GM12878 (cell line): ENCODE measurements at regions not wholly inside any gene's neighbourhood (a gene's known extent, or its start where the extent isn't known, plus 50 kb on each side); places are given as distances from the start of the nearest gene placed in this dataset.

ENCODE experiments used
- ATAC-seq: fragments of 200-7000 bp; cut with Tn5 transposase; 3 replicates; pipeline ENCODE4 v1.9.1; 2020; ENCODE audit warnings: mild to moderate bottlenecking, moderate library complexity
- BruUV-seq: library from RNA; stranded (reverse); fragments of 400-500 nt; replicated peaks from 2 replicates; lab custom pipeline; 2021; lab: Mats Ljungman, UMichigan
- CTCF ChIA-PET: fragments of 300-600 bp; sonication (Branson Sonifier 250); formaldehyde crosslinking; extraction: SDS; loops from one replicate; lab custom pipeline; 2021; ENCODE audit warnings: inconsistent platforms; lab: Yijun Ruan, JAX
- POLR2A ChIA-PET: fragments of 350-600 bp; formaldehyde crosslinking; extraction: SDS; loops from one replicate; lab custom pipeline; 2021; ENCODE audit warnings: inconsistent platforms; lab: Charles Lee
- RAD21 ChIA-PET: fragments of 300-600 bp; sonication (Branson Sonifier 250); formaldehyde crosslinking; loops from one replicate; lab custom pipeline; 2023; ENCODE audit warnings: antibody characterized with exemption; ENCODE audit not compliant: unreplicated experiment; lab: Charles Lee
- SMC1A ChIA-PET: fragments of 300-600 bp; sonication (Branson Sonifier 250); formaldehyde crosslinking; loops from one replicate; lab custom pipeline; 2023; ENCODE audit not compliant: unreplicated experiment, uncharacterized antibody; lab: Charles Lee
- DNase-seq: peaks from one replicate; pipeline ENCODE4 v3.0.0-alpha.2; 2011; ENCODE audit warnings: low read depth, low spot score
- FAIRE-seq: peaks from 3 replicates; lab custom pipeline; 2011; peaks lifted over from hg19 to GRCh38; lab: Jason Lieb, UNC
- H2AFZ ChIP-seq: 2 replicates; pipeline ENCODE4 v1.6.0; 2011; ENCODE audit warnings: low read depth, low read length, control low read depth; ENCODE audit not compliant: control insufficient read depth
- H3K27ac ChIP-seq: 2 replicates; pipeline ENCODE4 v1.5.1; 2011; ENCODE audit warnings: control low read depth; ENCODE audit not compliant: control insufficient read depth, insufficient read depth
- H3K27me3 ChIP-seq, 2 experiments: replicated peaks in 1 of 2; 2 replicates each; pipeline versions ENCODE4 v1.6.0 to v1.6.1; 2011; ENCODE audit warnings: low read length in 1 of 2; ENCODE audit not compliant: control insufficient read depth in 2 of 2, insufficient read depth in 2 of 2
- H3K36me3 ChIP-seq, 2 experiments: 2 replicates each; pipeline ENCODE4 v1.5.1; 2011; ENCODE audit warnings: low read length in 1 of 2; ENCODE audit not compliant: control insufficient read depth in 2 of 2, insufficient read depth in 2 of 2
- H3K4me1 ChIP-seq: 2 replicates; pipeline ENCODE4 v1.6.1; 2011; ENCODE audit warnings: mild to moderate bottlenecking, low read length, moderate library complexity, mixed read lengths; ENCODE audit not compliant: control insufficient read depth, insufficient read depth
- H3K4me2 ChIP-seq: 2 replicates; pipeline ENCODE4 v1.6.0; 2011; ENCODE audit warnings: control low read depth; ENCODE audit not compliant: control insufficient read depth, insufficient read depth
- H3K4me3 ChIP-seq: fragments of 200-600 bp; sonication (generic); 2 replicates; pipeline ENCODE4 v1.5.1; 2016
- H3K79me2 ChIP-seq: 2 replicates; pipeline ENCODE4 v1.6.0; 2011; ENCODE audit warnings: low read length; ENCODE audit not compliant: control insufficient read depth, insufficient read depth
- H3K9ac ChIP-seq: 2 replicates; pipeline ENCODE4 v1.8.0; 2011; ENCODE audit warnings: low read length, control low read depth, mixed read lengths; ENCODE audit not compliant: control insufficient read depth, insufficient read depth
- H3K9me3 ChIP-seq: replicated peaks from 3 replicates; pipeline ENCODE4 v1.5.1; 2011; ENCODE audit warnings: mild to moderate bottlenecking, low read length; ENCODE audit not compliant: control insufficient read depth, insufficient read depth
- H4K20me1 ChIP-seq: 2 replicates; pipeline ENCODE4 v1.6.0; 2011; ENCODE audit not compliant: control insufficient read depth, insufficient read depth
- CEBPZ ChIP-seq: fragments of 150-350 bp; IDR thresholded peaks from 2 replicates; pipeline ENCODE4 v1.6.1; 2016; ENCODE audit warnings: low read depth, low read length
- ETV6 ChIP-seq, 2 experiments: fragments of 450-650 bp in 1 of 2; IDR thresholded peaks in 1 of 2; conservative IDR thresholded peaks in 1 of 2; 2 replicates each; pipeline ENCODE4 v1.6.1; 2014; ENCODE audit warnings: antibody characterized with exemption in 1 of 2, borderline replicate concordance in 1 of 2, low read depth in 1 of 2, mild to moderate bottlenecking in 1 of 2, moderate library complexity in 1 of 2
- MTA3 ChIP-seq: IDR thresholded peaks from 2 replicates; pipeline ENCODE4 v1.6.1; 2012; ENCODE audit warnings: low read length, inconsistent platforms, borderline replicate concordance
- POLR2A ChIP-seq: IDR thresholded peaks from 2 replicates; pipeline ENCODE4 v1.6.1; 2011; ENCODE audit warnings: low read depth, mild to moderate bottlenecking, low read length
- POLR2AphosphoS2 ChIP-seq: IDR thresholded peaks from 2 replicates; pipeline ENCODE4 v1.6.1; 2011; ENCODE audit warnings: low read depth, mild to moderate bottlenecking, low read length, improper control_type of control experiment, moderate library complexity
- SUZ12 ChIP-seq: fragments of 200-600 bp; sonication (generic); IDR thresholded peaks from one replicate; pipeline ENCODE4 v1.6.1; 2018; ENCODE audit warnings: antibody characterized with exemption, mild to moderate bottlenecking; ENCODE audit not compliant: unreplicated experiment
- ZZZ3 ChIP-seq: IDR thresholded peaks from 2 replicates; pipeline ENCODE4 v1.6.1; 2011; ENCODE audit warnings: low read depth; ENCODE audit not compliant: control insufficient read depth, insufficient read length
- WGBS: methylation state at CpG from one replicate; pipeline ENCODE4 v1.1.6; 2016; ENCODE audit warnings: low lambda C conversion rate; ENCODE audit not compliant: insufficient replicate concordance, insufficient coverage; ENCODE audit errors: missing lambda C conversion rate; 5-methylcytosine and 5-hydroxymethylcytosine counted together
- in situ Hi-C: fragments of 300-500 bp; cut with MboI; formaldehyde crosslinking; loops from 9 replicates; pipeline ENCODE4 v1.14.3; 2018; ENCODE audit warnings: mixed read lengths
- intact Hi-C: fragments of 100-400 bp; cut with micrococcal nuclease; formaldehyde crosslinking; loops from one replicate; pipeline ENCODE4 v1.14.2; 2022; ENCODE audit not compliant: unreplicated experiment
- TF ChIP-seq, protein P1 (sequence below): IDR thresholded peaks from 2 replicates; pipeline ENCODE4 v1.6.1; 2011; ENCODE audit warnings: borderline replicate concordance, low read depth, mild to moderate bottlenecking, moderate library complexity, low read length; ENCODE audit not compliant: insufficient read depth, poor library complexity, severe bottlenecking
- TF ChIP-seq, protein P2 (sequence below): IDR thresholded peaks from 2 replicates; pipeline ENCODE4 v1.6.1; 2012; ENCODE audit warnings: mild to moderate bottlenecking, low read depth, low read length
- TF ChIP-seq, protein P3 (sequence below): IDR thresholded peaks from 2 replicates; pipeline ENCODE4 v1.6.1; 2011; ENCODE audit warnings: mild to moderate bottlenecking, low read depth, low read length, moderate library complexity; ENCODE audit not compliant: insufficient replicate concordance

- TF ChIP-seq CEBPZ (no peak), POLR2AphosphoS2 (no peak)
Observed at GRCh38 chr6:105936972-105937371, 149.2 kb upstream of the PRDM1 start (continued).

DNA sequence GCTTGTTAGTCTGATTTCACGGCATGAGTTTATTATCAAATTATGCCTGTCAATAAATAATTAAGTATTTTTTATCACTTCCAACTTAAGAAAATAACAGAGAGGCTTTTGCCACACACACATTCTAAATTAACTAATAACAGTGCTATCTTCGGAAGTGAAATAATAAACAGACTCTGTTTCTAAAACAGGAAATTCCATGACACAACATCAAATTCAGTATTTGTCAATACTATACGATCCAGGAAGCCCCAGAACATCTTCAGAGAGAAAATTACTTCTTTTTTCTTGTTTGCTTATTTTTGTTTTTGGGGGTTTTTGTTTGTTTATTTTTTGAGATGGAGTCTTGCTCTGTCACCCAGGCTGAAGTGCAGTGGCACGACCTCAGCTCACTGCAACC is 150.7 kb upstream of the PRDM1 start:
- CTCF ChIA-PET = interaction anchor here (1.4 kb wide), 1 partner anchor 43 kb away, joined by 3 read pairs; no protein-coding TSS in a partner anchor

More for the DNA sequence above, 150.7 kb upstream of the PRDM1 start:
- ChIA-PET SMC1A (no interaction called here), RAD21 (no interaction called here), POLR2A (no interaction called here)
- BruUV-seq = no TSS peak
- Histone ChIP-seq H3K27ac (no peak overlapping the region), H3K27me3 (peaks cover 0 to 1% of the 10 kb centered on the region in 2 experiments; a peak in 2 of 4 replicates), H3K4me1 (no peaks in the 10 kb centered on the region), H4K20me1 (no peaks in the 10 kb centered on the region), H3K79me2 (no peaks in the 10 kb centered on the region), H2AFZ (no peak overlapping the region), H3K9me3 (no peaks in the 10 kb centered on the region), H3K4me3 (no peak overlapping the region), H3K4me2 (no peak overlapping the region), H3K36me3 (no peaks in the 10 kb centered on the region), H3K9ac (no peak overlapping the region)
- intact Hi-C loops = no loop called here
- 23% methylated on average over 4 of the region's 4 CpGs for WGBS
- in situ Hi-C loops = no loop called here
- no peak for ATAC-seq
- no peak for FAIRE-seq
- TF ChIP-seq MTA3 (no peak), SUZ12 (no peak), ETV6 (conservative IDR thresholded peaks at IDR 0.05 in 1 of 2, IDR thresholded peaks at IDR 0.05 in 1 of 2; ENCODE audit: borderline replicate concordance in 1 of 2, low read depth in 1 of 2) (no peak), ZZZ3 (no peak), POLR2A (no peak)
- TF ChIP-seq, protein P1, sequence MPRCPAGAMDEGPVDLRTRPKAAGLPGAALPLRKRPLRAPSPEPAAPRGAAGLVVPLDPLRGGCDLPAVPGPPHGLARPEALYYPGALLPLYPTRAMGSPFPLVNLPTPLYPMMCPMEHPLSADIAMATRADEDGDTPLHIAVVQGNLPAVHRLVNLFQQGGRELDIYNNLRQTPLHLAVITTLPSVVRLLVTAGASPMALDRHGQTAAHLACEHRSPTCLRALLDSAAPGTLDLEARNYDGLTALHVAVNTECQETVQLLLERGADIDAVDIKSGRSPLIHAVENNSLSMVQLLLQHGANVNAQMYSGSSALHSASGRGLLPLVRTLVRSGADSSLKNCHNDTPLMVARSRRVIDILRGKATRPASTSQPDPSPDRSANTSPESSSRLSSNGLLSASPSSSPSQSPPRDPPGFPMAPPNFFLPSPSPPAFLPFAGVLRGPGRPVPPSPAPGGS = no peak
- TF ChIP-seq, protein P2, sequence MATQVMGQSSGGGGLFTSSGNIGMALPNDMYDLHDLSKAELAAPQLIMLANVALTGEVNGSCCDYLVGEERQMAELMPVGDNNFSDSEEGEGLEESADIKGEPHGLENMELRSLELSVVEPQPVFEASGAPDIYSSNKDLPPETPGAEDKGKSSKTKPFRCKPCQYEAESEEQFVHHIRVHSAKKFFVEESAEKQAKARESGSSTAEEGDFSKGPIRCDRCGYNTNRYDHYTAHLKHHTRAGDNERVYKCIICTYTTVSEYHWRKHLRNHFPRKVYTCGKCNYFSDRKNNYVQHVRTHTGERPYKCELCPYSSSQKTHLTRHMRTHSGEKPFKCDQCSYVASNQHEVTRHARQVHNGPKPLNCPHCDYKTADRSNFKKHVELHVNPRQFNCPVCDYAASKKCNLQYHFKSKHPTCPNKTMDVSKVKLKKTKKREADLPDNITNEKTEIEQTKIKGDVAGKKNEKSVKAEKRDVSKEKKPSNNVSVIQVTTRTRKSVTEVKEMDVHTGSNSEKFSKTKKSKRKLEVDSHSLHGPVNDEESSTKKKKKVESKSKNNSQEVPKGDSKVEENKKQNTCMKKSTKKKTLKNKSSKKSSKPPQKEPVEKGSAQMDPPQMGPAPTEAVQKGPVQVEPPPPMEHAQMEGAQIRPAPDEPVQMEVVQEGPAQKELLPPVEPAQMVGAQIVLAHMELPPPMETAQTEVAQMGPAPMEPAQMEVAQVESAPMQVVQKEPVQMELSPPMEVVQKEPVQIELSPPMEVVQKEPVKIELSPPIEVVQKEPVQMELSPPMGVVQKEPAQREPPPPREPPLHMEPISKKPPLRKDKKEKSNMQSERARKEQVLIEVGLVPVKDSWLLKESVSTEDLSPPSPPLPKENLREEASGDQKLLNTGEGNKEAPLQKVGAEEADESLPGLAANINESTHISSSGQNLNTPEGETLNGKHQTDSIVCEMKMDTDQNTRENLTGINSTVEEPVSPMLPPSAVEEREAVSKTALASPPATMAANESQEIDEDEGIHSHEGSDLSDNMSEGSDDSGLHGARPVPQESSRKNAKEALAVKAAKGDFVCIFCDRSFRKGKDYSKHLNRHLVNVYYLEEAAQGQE = no peak
- TF ChIP-seq, protein P3, sequence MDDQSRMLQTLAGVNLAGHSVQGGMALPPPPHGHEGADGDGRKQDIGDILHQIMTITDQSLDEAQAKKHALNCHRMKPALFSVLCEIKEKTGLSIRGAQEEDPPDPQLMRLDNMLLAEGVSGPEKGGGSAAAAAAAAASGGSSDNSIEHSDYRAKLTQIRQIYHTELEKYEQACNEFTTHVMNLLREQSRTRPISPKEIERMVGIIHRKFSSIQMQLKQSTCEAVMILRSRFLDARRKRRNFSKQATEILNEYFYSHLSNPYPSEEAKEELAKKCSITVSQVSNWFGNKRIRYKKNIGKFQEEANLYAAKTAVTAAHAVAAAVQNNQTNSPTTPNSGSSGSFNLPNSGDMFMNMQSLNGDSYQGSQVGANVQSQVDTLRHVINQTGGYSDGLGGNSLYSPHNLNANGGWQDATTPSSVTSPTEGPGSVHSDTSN = no peak
- DNase-seq = no peak
